GM12891 (cell line): ENCODE measurements at regions not wholly inside any gene's neighbourhood (a gene's known extent, or its start where the extent isn't known, plus 50 kb on each side); places are given as distances from the start of the nearest gene placed in this dataset.

ENCODE experiments used
- PAX5 ChIP-seq: IDR thresholded peaks from 2 replicates; pipeline ENCODE4 v1.6.1; 2011; ENCODE audit warnings: low read length, moderate library complexity, mild to moderate bottlenecking; ENCODE audit not compliant: insufficient read depth, severe bottlenecking
- POLR2A ChIP-seq: IDR thresholded peaks from 2 replicates; pipeline ENCODE4 v1.6.1; 2011; ENCODE audit warnings: low read depth, low read length, control low read depth
- POLR2AphosphoS5 ChIP-seq: IDR thresholded peaks from 2 replicates; pipeline ENCODE4 v1.6.1; 2011; ENCODE audit warnings: low read depth, low read length, control low read depth
- SPI1 ChIP-seq: IDR thresholded peaks from 2 replicates; pipeline ENCODE4 v1.6.1; 2011; ENCODE audit warnings: low read depth, low read length, control low read depth
- TAF1 ChIP-seq: IDR thresholded peaks from 2 replicates; pipeline ENCODE4 v1.6.1; 2011; ENCODE audit warnings: low read depth, low read length, control low read depth

GRCh38 chr17:13437966-13438779 lies 163.6 kb downstream of the HS3ST3A1 start:
- TF ChIP-seq TAF1 (no peak), POLR2AphosphoS5 (no peak), SPI1 (no peak), POLR2A (no peak), PAX5 (no peak)
